Kidney (tissue), 13 donors: ENCODE measurements at regions not wholly inside any gene's neighbourhood (a gene's known extent, or its start where the extent isn't known, plus 50 kb on each side); places are given as distances from the start of the nearest gene placed in this dataset.

ENCODE experiments used
- DNase-seq, 5 donors: peaks; one replicate each; pipeline ENCODE4 v3.0.0-alpha.2; 2013 to 2020
- FAIRE-seq: peaks from 2 replicates; lab custom pipeline; 2012; peaks lifted over from hg19 to GRCh38; lab: Jason Lieb, UNC
- H3K27ac ChIP-seq, 2 donors: one replicate each; pipeline ENCODE4 v1.7.0; 2013; ENCODE audit warnings: low read depth in 2 of 2, low read length in 2 of 2, inconsistent platforms in 1 of 2
- H3K27me3 ChIP-seq: one replicate; pipeline ENCODE4 v1.7.1; 2013; ENCODE audit warnings: low read length, inconsistent platforms; ENCODE audit not compliant: control insufficient read depth, insufficient read depth
- H3K36me3 ChIP-seq, 3 donors: one replicate each; pipeline versions ENCODE4 v1.7.0 to v1.7.1; 2013; ENCODE audit warnings: low read length in 3 of 3, control low read depth in 1 of 3, inconsistent platforms in 1 of 3; ENCODE audit not compliant: insufficient read depth in 3 of 3, control insufficient read depth in 2 of 3
- H3K4me1 ChIP-seq, 3 donors: one replicate each; pipeline versions ENCODE4 v1.7.0 to v1.7.1; 2013; ENCODE audit warnings: low read length in 3 of 3, inconsistent platforms in 1 of 3, low read depth in 1 of 3; ENCODE audit not compliant: control insufficient read depth in 2 of 3, insufficient read depth in 2 of 3
- H3K4me3 ChIP-seq, 3 donors: one replicate each; pipeline versions ENCODE4 v1.7.0 to v1.8.1; 2013; ENCODE audit warnings: low read length in 3 of 3, control low read depth in 1 of 3, inconsistent platforms in 1 of 3
- H3K9ac ChIP-seq, 3 donors: one replicate each; pipeline versions ENCODE4 v1.7.0 to v1.7.1; 2013; ENCODE audit warnings: low read length in 3 of 3, control low read depth in 1 of 3, inconsistent platforms in 1 of 3
- H3K9me3 ChIP-seq, 3 donors: one replicate each; pipeline versions ENCODE4 v1.7.0 to v1.7.1; 2013; ENCODE audit warnings: low read length in 3 of 3, control low read depth in 1 of 3, inconsistent platforms in 1 of 3; ENCODE audit not compliant: control insufficient read depth in 2 of 3, insufficient read depth in 1 of 3
- CTCF ChIP-seq: IDR thresholded peaks from 3 replicates; pipeline ENCODE4 v1.5.1; 2012; ENCODE audit warnings: mild to moderate bottlenecking, moderate library complexity, borderline replicate concordance; ENCODE audit not compliant: insufficient read depth; ENCODE audit errors: extremely low read depth
- intact Hi-C: fragments of 100-400 bp; cut with DNase I; formaldehyde crosslinking; loops from one replicate; pipeline ENCODE4 v1.11.1; 2022
- donor health status: control.
- donor health status: control.
- donor health status: control.
- donor health status: control.
- donor health status: control.
- donor health status: DM: yes; HTN: yes; CAD: no.
- donor health status: Normal renal cell carcinoma (clear cell type).

- no peaks in the 10 kb centered on the region for H3K4me1 ChIP-seq
- no peaks in the 10 kb centered on the region for H3K36me3 ChIP-seq
- TF ChIP-seq CTCF: no peak
- intact Hi-C loops: no loop called here
- H3K4me3 ChIP-seq: no peak overlapping the region
- FAIRE-seq: no peak
- DNase-seq: no peak
- H3K9me3 ChIP-seq: no peaks in the 10 kb centered on the region
- H3K9ac ChIP-seq: no peak overlapping the region
- H3K27me3 ChIP-seq: no peaks in the 10 kb centered on the region
- H3K27ac ChIP-seq: no peak overlapping the region
These were observed 823.8 kb upstream of the ATXN8OS start for GRCh38 chr13:69283837-69284236.

GRCh38 chr13:69283301-69283700 is 824.3 kb upstream of the ATXN8OS start:
- H3K9ac ChIP-seq: no peak overlapping the region
- H3K27me3 ChIP-seq: no peaks in the 10 kb centered on the region
- H3K4me3 ChIP-seq: no peak overlapping the region
- H3K36me3 ChIP-seq: no peaks in the 10 kb centered on the region
- H3K27ac ChIP-seq: no peak overlapping the region
- H3K9me3 ChIP-seq: no peaks in the 10 kb centered on the region
- H3K4me1 ChIP-seq: no peaks in the 10 kb centered on the region
- FAIRE-seq (no peak), DNase-seq (no peak)
- intact Hi-C loops: no loop called here
- no peak for TF ChIP-seq CTCF

- H3K9me3 ChIP-seq: no peaks in the 10 kb centered on the region
- TF ChIP-seq CTCF: no peak
- no peak for DNase-seq
- no peak overlapping the region for H3K27ac ChIP-seq
- no peaks in the 10 kb centered on the region for H3K4me1 ChIP-seq
- no peak for FAIRE-seq
- intact Hi-C loops: no loop called here
- no peaks in the 10 kb centered on the region for H3K27me3 ChIP-seq
- no peaks in the 10 kb centered on the region for H3K36me3 ChIP-seq
- H3K4me3 ChIP-seq: no peak overlapping the region
- no peak overlapping the region for H3K9ac ChIP-seq
These were observed 827.2 kb upstream of the ATXN8OS start for GRCh38 chr13:69280399-69280798.

- Histone ChIP-seq H3K4me1 (no peaks in the 10 kb centered on the region), H3K4me3 (no peak overlapping the region), H3K27me3 (no peaks in the 10 kb centered on the region), H3K27ac (no peak overlapping the region), H3K36me3 (no peaks in the 10 kb centered on the region), H3K9ac (no peak overlapping the region), H3K9me3 (no peaks in the 10 kb centered on the region)
- intact Hi-C loops: no loop called here
- FAIRE-seq (no peak), DNase-seq (no peak)
- TF ChIP-seq CTCF: no peak
These were observed 828.4 kb upstream of the ATXN8OS start for GRCh38 chr13:69279213-69279612.
